Mucosa of descending colon (tissue), 3 donors: ENCODE measurements at regions not wholly inside any gene's neighbourhood (a gene's known extent, or its start where the extent isn't known, plus 50 kb on each side); places are given as distances from the start of the nearest gene placed in this dataset.

Source experiments
- ATAC-seq: fragments of 200-7000 bp; cut with Tn5 transposase; one replicate; pipeline ENCODE4 v1.9.1; 2020; ENCODE audit warnings: mild to moderate bottlenecking, moderate library complexity
- DNase-seq, 3 donors: peaks; one replicate each; pipeline ENCODE4 v3.0.0-alpha.2; 2020
- H3K36me3 ChIP-seq: fragments of 200-600 bp; one replicate; pipeline ENCODE4 v1.8.0; 2021; ENCODE audit warnings: low read depth, mild to moderate bottlenecking
- H3K4me1 ChIP-seq: fragments of 200-600 bp; one replicate; pipeline ENCODE4 v1.8.0; 2021; ENCODE audit warnings: low read depth, mild to moderate bottlenecking
- H3K4me3 ChIP-seq: fragments of 200-600 bp; one replicate; pipeline ENCODE4 v1.8.0; 2021; ENCODE audit warnings: mild to moderate bottlenecking
- H3K9me3 ChIP-seq: fragments of 200-600 bp; one replicate; pipeline ENCODE4 v1.8.0; 2021; ENCODE audit warnings: mild to moderate bottlenecking
- CTCF ChIP-seq: fragments of 200-600 bp; IDR thresholded peaks from one replicate; pipeline ENCODE4 v1.8.0; 2022; ENCODE audit warnings: antibody characterized with exemption, mild to moderate bottlenecking
- intact Hi-C, 2 donors: fragments of 100-400 bp; cut with DNase I in 1 of 2; cut with micrococcal nuclease in 1 of 2; formaldehyde crosslinking; loops; one replicate each; pipeline versions ENCODE4 v1.11.0 to v1.11.1; 2022; cut with DNase I, micrococcal nuclease
- donor health status: DM: no; HTN: no; CAD: no; lungs with moderate emphysema.
- donor health status: DM: no; HTN: no; CAD: no.
- donor health status: DM: no; HTN: yes; CAD: no.

- no peak for TF ChIP-seq CTCF
- intact Hi-C loops = no loop called here
Measured at GRCh38 chr3:81965696-81966095, 204.3 kb upstream of the GBE1 start.

GRCh38 chr3:81962396-81962795 is 201.0 kb upstream of the GBE1 start:
- no peak overlapping the region for H3K4me3 ChIP-seq
- ATAC-seq (no peak), DNase-seq (no peak)
- intact Hi-C loops = no loop called here
- no peaks in the 10 kb centered on the region for H3K36me3 ChIP-seq
- H3K9me3 ChIP-seq = no peaks in the 10 kb centered on the region
- TF ChIP-seq CTCF = no peak
- no peaks in the 10 kb centered on the region for H3K4me1 ChIP-seq

More at GRCh38 chr3:81965696-81966095, 204.3 kb upstream of the GBE1 start:
- no peaks in the 10 kb centered on the region for H3K4me1 ChIP-seq
- no peak for ATAC-seq
- H3K36me3 ChIP-seq = no peaks in the 10 kb centered on the region
- H3K4me3 ChIP-seq = no peak overlapping the region
- DNase-seq = no peak
- H3K9me3 ChIP-seq = no peaks in the 10 kb centered on the region

GRCh38 chr3:81958972-81959640 is 197.7 kb upstream of the GBE1 start:
- H3K4me1 ChIP-seq = no peaks in the 10 kb centered on the region
- H3K4me3 ChIP-seq = no peak overlapping the region
- H3K36me3 ChIP-seq = no peaks in the 10 kb centered on the region
- DNase-seq = no peak
- intact Hi-C loops = no loop called here
- H3K9me3 ChIP-seq = no peaks in the 10 kb centered on the region
- no peak for ATAC-seq
- TF ChIP-seq CTCF = no peak

DNA sequence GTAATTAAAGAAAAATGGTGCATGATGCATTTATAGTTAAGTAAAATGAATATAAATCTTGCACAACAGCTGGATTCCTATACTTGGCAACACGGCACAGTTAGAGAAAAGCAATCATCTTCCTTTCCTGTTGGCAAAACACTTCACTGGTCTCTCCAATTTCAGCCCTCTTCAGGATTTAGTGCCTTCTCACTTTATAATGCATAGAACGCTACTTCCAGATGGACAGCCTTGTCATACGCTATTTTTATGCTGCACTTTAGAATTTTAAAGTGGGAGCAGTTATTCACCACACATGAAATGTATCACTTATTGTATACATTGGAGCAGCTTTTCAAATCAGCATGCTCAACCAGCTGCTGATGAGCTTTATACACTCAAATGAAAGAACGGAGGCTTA is 194.4 kb upstream of the GBE1 start:
- no peak overlapping the region for H3K4me3 ChIP-seq
- no peaks in the 10 kb centered on the region for H3K4me1 ChIP-seq
- TF ChIP-seq CTCF = no peak
- DNase-seq = no peak
- intact Hi-C loops = no loop called here
- H3K9me3 ChIP-seq = no peaks in the 10 kb centered on the region
- ATAC-seq = no peak
- H3K36me3 ChIP-seq = no peaks in the 10 kb centered on the region

DNA sequence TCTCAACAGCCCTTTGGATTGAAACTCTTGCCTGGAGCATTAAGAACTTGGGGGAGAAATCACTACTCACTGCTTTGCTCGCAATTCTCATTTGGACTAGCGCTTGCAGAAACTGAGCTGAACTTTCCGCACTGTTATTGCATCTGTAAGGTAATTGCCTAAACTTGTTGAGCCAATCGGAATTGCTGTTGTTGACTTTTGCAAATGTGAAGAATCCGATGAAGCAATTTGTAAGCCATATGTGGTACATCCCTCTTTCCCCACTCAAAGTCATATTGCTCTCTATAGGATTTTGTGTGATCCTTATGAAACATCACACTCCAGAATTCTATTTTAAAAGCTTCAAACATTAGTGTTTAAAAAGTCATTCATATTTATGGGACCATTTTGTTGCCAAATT is 191.7 kb upstream of the GBE1 start:
- no peak for TF ChIP-seq CTCF
- H3K4me1 ChIP-seq = no peaks in the 10 kb centered on the region
- no peak overlapping the region for H3K4me3 ChIP-seq
- no peaks in the 10 kb centered on the region for H3K9me3 ChIP-seq
- intact Hi-C loops = no loop called here
- no peak for DNase-seq
- no peaks in the 10 kb centered on the region for H3K36me3 ChIP-seq
- no peak for ATAC-seq

DNA sequence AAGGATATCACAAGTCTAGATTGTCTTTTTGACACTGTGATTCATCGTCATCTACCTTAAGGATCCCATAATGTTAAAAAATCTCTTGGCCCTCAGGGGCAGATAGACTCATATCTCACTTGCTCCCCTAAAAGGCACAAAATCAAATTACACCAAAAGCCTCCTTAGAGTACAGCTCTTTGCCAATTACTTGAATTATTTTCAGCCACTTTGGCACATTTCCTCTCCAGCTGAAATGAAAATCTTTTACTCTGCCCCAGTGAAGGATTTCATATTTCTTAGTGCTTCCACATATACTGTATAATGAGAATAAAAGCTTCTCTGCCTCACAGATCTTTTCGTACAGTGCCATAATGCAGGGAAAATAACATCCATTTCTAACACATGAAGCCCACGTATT is 190.7 kb upstream of the GBE1 start:
- intact Hi-C loops = no loop called here
- ATAC-seq (no peak), DNase-seq (no peak)

More for the DNA sequence above, 190.7 kb upstream of the GBE1 start:
- Histone ChIP-seq H3K9me3 (no peaks in the 10 kb centered on the region), H3K4me1 (no peaks in the 10 kb centered on the region), H3K4me3 (no peak overlapping the region), H3K36me3 (no peaks in the 10 kb centered on the region)
- no peak for TF ChIP-seq CTCF
